ENCODE measurements at regions not wholly inside any gene's neighbourhood (a gene's known extent, or its start where the extent isn't known, plus 50 kb on each side); places are given as distances from the start of the nearest gene placed in this dataset.

- DNase-seq (ENCODE audit: insufficient read length, low spot score) (no peak), FAIRE-seq (no peak)
- TF ChIP-seq CTCF (IDR thresholded peaks at IDR 0.05; ENCODE audit: insufficient read depth, missing control alignments) = no peak
Observed at GRCh38 chr12:67804168-67804567, 155.6 kb downstream of the DYRK2 start.

DNA sequence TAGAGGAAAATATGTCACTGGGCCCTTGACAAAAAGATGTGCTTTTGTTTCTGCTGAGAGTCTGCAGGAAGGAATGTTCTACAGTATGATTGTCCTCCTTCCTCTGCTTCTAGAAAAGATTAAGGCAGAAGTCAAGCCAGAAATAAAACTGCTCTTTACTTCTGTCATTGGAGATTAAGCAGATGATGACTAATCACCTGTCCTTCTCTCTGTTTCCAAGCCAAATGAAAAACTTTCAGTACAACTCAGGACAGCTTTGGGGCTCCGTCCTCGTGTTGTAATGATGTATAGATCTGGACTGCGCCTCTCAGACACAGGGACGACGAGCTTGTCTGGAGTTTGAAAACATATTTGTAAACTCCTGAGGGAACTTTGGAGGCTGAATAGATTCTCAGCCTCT is 159.3 kb downstream of the DYRK2 start:
- FAIRE-seq = no peak
- no peak for TF ChIP-seq CTCF (IDR thresholded peaks at IDR 0.05; ENCODE audit: insufficient read depth, missing control alignments)
- DNase-seq (ENCODE audit: insufficient read length, low spot score) = no peak

- DNase-seq (ENCODE audit: insufficient read length, low spot score) (no peak), FAIRE-seq (no peak)
- TF ChIP-seq CTCF (IDR thresholded peaks at IDR 0.05; ENCODE audit: insufficient read depth, missing control alignments) = no peak
Observed at GRCh38 chr12:67810166-67810565, 161.6 kb downstream of the DYRK2 start.

- FAIRE-seq = no peak
- DNase-seq (ENCODE audit: insufficient read length, low spot score) = no peak
- no peak for TF ChIP-seq CTCF (IDR thresholded peaks at IDR 0.05; ENCODE audit: insufficient read depth, missing control alignments)
Observed at GRCh38 chr12:67811437-67812361, 163.2 kb downstream of the DYRK2 start.

DNA sequence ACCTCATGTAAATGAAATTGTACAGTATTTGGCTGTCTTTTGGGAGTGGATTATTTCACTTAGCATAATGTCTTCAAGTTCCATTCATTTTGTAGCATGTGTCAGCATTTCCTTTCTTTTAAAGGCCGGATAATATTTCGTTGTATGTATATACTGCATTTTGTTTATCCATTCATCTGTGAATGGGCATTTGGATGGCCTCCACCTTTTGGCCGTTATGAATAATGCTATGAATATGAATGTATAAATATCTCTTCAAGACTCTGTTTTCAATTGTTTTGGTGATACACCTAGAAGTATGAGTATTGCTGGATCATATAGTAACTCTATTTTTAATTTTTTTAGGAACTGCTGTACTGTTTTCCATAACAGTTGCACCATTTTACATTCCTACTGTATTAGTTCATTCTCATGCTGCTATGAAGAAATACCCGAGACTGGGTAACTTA is 164.9 kb downstream of the DYRK2 start:
- TF ChIP-seq CTCF (IDR thresholded peaks at IDR 0.05; ENCODE audit: insufficient read depth, missing control alignments) = no peak
- no peak for FAIRE-seq
- no peak for DNase-seq (ENCODE audit: insufficient read length, low spot score)

DNA sequence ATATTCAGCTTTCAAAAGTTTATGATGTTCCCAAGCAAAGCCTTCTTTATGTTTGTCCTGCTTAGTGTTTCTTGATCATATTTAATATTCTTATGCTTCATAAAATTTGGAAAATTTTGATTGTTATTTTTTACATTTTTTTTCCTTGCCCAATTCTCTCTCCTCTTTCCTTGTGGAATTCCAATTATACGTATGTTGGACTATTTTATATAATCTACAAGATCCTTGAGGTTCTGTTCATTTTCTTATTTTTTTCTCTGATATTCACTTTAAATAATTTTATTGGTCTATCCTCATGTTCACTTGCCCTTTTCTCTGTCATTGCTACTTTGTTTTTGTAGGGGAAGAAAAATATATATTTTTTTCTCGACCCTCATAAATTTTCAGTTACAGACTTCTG is 167.7 kb downstream of the DYRK2 start:
- FAIRE-seq (no peak), DNase-seq (ENCODE audit: insufficient read length, low spot score) (no peak)
- TF ChIP-seq CTCF (IDR thresholded peaks at IDR 0.05; ENCODE audit: insufficient read depth, missing control alignments) = no peak

DNA sequence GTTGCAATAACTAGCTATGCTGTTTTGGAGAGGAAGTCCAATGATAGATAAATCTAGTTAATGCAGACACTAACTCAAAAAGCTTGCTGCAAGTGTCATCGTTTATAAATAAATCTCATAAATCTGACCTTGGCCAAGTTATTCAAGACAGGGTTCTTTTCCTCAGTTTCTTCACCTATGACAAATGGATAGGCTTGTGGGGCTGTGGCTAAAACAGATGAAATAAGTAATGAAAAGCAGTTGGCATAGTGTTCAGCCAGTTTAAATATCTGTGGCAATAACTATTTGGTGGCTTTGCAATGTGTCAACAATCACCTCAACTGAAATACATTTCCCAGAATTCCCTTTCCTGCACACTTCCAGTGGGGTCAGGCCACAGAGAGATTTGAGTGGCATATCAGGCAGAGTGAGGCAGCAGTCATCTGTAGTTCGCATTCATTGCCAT is 169.9 kb downstream of the DYRK2 start:
- no peak for DNase-seq (ENCODE audit: insufficient read length, low spot score)
- no peak for FAIRE-seq
- no peak for TF ChIP-seq CTCF (IDR thresholded peaks at IDR 0.05; ENCODE audit: insufficient read depth, missing control alignments)

Measured in D721Med (cell line).